WTC11 (cell line): ENCODE measurements at regions not wholly inside any gene's neighbourhood (a gene's known extent, or its start where the extent isn't known, plus 50 kb on each side); places are given as distances from the start of the nearest gene placed in this dataset.

Experiments
- ATAC-seq: fragments of 200-7000 bp; cut with Tn5 transposase; 2 replicates; pipeline ENCODE4 v1.10.0; 2021; ENCODE audit warnings: mild to moderate bottlenecking, moderate library complexity
- CTCF ChIA-PET: fragments of 300-600 bp; sonication (Branson Sonifier 250); formaldehyde crosslinking; loops from one replicate; lab custom pipeline; 2021; ENCODE audit warnings: antibody characterized with exemption; lab: Charles Lee
- POLR2A ChIA-PET: fragments of 350-600 bp; sonication (Branson Sonifier 250); formaldehyde crosslinking; loops from one replicate; lab custom pipeline; 2021; ENCODE audit warnings: antibody characterized with exemption; lab: Charles Lee
- DNase-seq: peaks from one replicate; pipeline ENCODE4 v3.0.0; 2021; ENCODE audit warnings: low spot score
- H3K27ac Mint-ChIP-seq: 2 replicates; pipeline ENCODE4 v1.8.0; 2021; ENCODE audit warnings: mixed read lengths
- H3K27me3 Mint-ChIP-seq: 2 replicates; pipeline ENCODE4 v1.8.0; 2021; ENCODE audit warnings: low read depth, mild to moderate bottlenecking, moderate library complexity, mixed read lengths
- H3K36me3 Mint-ChIP-seq: 2 replicates; pipeline ENCODE4 v1.8.0; 2021; ENCODE audit warnings: mixed read lengths
- H3K4me1 Mint-ChIP-seq: 2 replicates; pipeline ENCODE4 v1.8.0; 2022; ENCODE audit warnings: mixed read lengths
- H3K4me3 Mint-ChIP-seq: 2 replicates; pipeline ENCODE4 v1.8.0; 2021; ENCODE audit warnings: mild to moderate bottlenecking, moderate library complexity, mixed read lengths
- H3K9me3 Mint-ChIP-seq: 2 replicates; pipeline ENCODE4 v1.8.0; 2021; ENCODE audit warnings: mixed read lengths
- AFF4 ChIP-seq: sonication (generic); formaldehyde crosslinking; IDR thresholded peaks from 2 replicates; pipeline ENCODE4 v1.8.1; 2023; ENCODE audit warnings: mild to moderate bottlenecking, missing genetic modification reagents, borderline replicate concordance
- AR ChIP-seq: fragments of 250-450 bp; sonication (Bioruptor Pico); IDR thresholded peaks from 2 replicates; pipeline ENCODE4 v1.9.0; 2021; ENCODE audit warnings: mild to moderate bottlenecking
- ATF2 ChIP-seq: sonication (generic); formaldehyde crosslinking; IDR thresholded peaks from 2 replicates; pipeline ENCODE4 v1.8.1; 2022; ENCODE audit warnings: low read depth, missing genetic modification reagents, borderline replicate concordance
- CREM ChIP-seq: sonication (generic); formaldehyde crosslinking; IDR thresholded peaks from 2 replicates; pipeline ENCODE4 v1.8.1; 2022; ENCODE audit warnings: mild to moderate bottlenecking, missing genetic modification reagents, moderate library complexity
- E2F1 ChIP-seq: sonication (generic); formaldehyde crosslinking; IDR thresholded peaks from 2 replicates; pipeline ENCODE4 v1.8.0; 2022; ENCODE audit warnings: mild to moderate bottlenecking, missing genetic modification reagents
- FOXK1 ChIP-seq: sonication (generic); formaldehyde crosslinking; IDR thresholded peaks from 2 replicates; pipeline ENCODE4 v1.8.0; 2022; ENCODE audit warnings: mild to moderate bottlenecking, moderate library complexity, missing genetic modification reagents
- HMGA2 ChIP-seq: fragments of 250-450 bp; sonication (Bioruptor Pico); IDR thresholded peaks from 2 replicates; pipeline ENCODE4 v1.4.0; 2021; ENCODE audit warnings: mild to moderate bottlenecking, moderate library complexity
- KAT7 ChIP-seq: sonication (generic); formaldehyde crosslinking; IDR thresholded peaks from 2 replicates; pipeline ENCODE4 v1.8.1; 2023; ENCODE audit warnings: missing genetic modification reagents, mild to moderate bottlenecking, borderline replicate concordance
- NFYB ChIP-seq: sonication (generic); formaldehyde crosslinking; conservative IDR thresholded peaks from 2 replicates; pipeline ENCODE4 v1.8.0; 2022; ENCODE audit warnings: low read depth, missing genetic modification reagents
- PRRX2 ChIP-seq: fragments of 250-450 bp; sonication (Bioruptor Pico); IDR thresholded peaks from 2 replicates; pipeline ENCODE4 v1.8.0; 2021; ENCODE audit warnings: mild to moderate bottlenecking
- SMAD3 ChIP-seq: sonication (generic); formaldehyde crosslinking; IDR thresholded peaks from 2 replicates; pipeline ENCODE4 v1.8.0; 2022; ENCODE audit warnings: missing genetic modification reagents, mild to moderate bottlenecking, borderline replicate concordance
- USF1 ChIP-seq: sonication (generic); formaldehyde crosslinking; IDR thresholded peaks from 2 replicates; pipeline ENCODE4 v1.8.0; 2022; ENCODE audit warnings: mild to moderate bottlenecking, missing genetic modification reagents
- USF2 ChIP-seq: sonication (generic); formaldehyde crosslinking; IDR thresholded peaks from 2 replicates; pipeline ENCODE4 v1.8.1; 2023; ENCODE audit warnings: mild to moderate bottlenecking, missing genetic modification reagents, moderate library complexity
- ZNF232 ChIP-seq: sonication (generic); formaldehyde crosslinking; IDR thresholded peaks from 2 replicates; pipeline ENCODE4 v1.8.0; 2022; ENCODE audit warnings: mild to moderate bottlenecking, missing genetic modification reagents
- ZNF317 ChIP-seq: sonication (generic); formaldehyde crosslinking; IDR thresholded peaks from 2 replicates; pipeline ENCODE4 v1.8.1; 2023; ENCODE audit warnings: low read depth, mild to moderate bottlenecking, moderate library complexity, missing genetic modification reagents, borderline replicate concordance
- ZNF396 ChIP-seq: fragments of 250-450 bp; sonication (Bioruptor Pico); IDR thresholded peaks from 2 replicates; pipeline ENCODE4 v1.8.0; 2021; ENCODE audit warnings: mild to moderate bottlenecking, moderate library complexity, borderline replicate concordance
- ZNF423 ChIP-seq: fragments of 250-450 bp; sonication (Bioruptor Pico); IDR thresholded peaks from 2 replicates; pipeline ENCODE4 v2.1.2; 2022; ENCODE audit warnings: mild to moderate bottlenecking, moderate library complexity
- ZNF512 ChIP-seq: sonication (generic); formaldehyde crosslinking; IDR thresholded peaks from 2 replicates; pipeline ENCODE4 v1.8.1; 2022; ENCODE audit warnings: missing genetic modification reagents, borderline replicate concordance
- ZNF671 ChIP-seq: fragments of 250-450 bp; sonication (Bioruptor Pico); IDR thresholded peaks from 2 replicates; pipeline ENCODE4 v1.8.0; 2021; ENCODE audit warnings: mild to moderate bottlenecking

- Mint-ChIP-seq H3K27me3 (no peaks in the 10 kb centered on the region), H3K4me1 (peaks cover 10% of the 10 kb centered on the region), H3K4me3 (no peak overlapping the region), H3K36me3 (no peaks in the 10 kb centered on the region), H3K9me3 (no peaks in the 10 kb centered on the region), H3K27ac (no peak overlapping the region)
- TF ChIP-seq FOXK1: no peak
- TF ChIP-seq ZNF317 (CRISPR knock-in tag): no peak
- TF ChIP-seq ZNF232 (CRISPR knock-in tag): no peak
- TF ChIP-seq ZNF423: no peak
- TF ChIP-seq ATF2: no peak
- no peak for TF ChIP-seq AR
- no peak for TF ChIP-seq ZNF396 (CRISPR knock-in tag)
- no peak for TF ChIP-seq NFYB
- no peak for TF ChIP-seq KAT7
- no peak for TF ChIP-seq USF2 (CRISPR knock-in tag)
- TF ChIP-seq ZNF671 (CRISPR knock-in tag): no peak
- no peak for TF ChIP-seq HMGA2 (CRISPR knock-in tag)
- TF ChIP-seq PRRX2: no peak
- TF ChIP-seq SMAD3 (CRISPR knock-in tag): no peak
- no peak for TF ChIP-seq CREM (CRISPR knock-in tag)
- CTCF ChIA-PET: interaction anchor here (0.7 to 0.8 kb wide), 3 partner anchors 26 to 113 kb away, joined by 3 to 6 read pairs (median 3); no protein-coding TSS in a partner anchor
- DNase-seq (peak; percentile 17), ATAC-seq (no peak)
- POLR2A ChIA-PET: no interaction called here
These were observed 79.7 kb upstream of the SNRK start for GRCh38 chr3:43206632-43207031.

GRCh38 chr3:43206105-43206504 lies 80.2 kb upstream of the SNRK start:
- Mint-ChIP-seq H3K4me1 (peaks cover 10% of the 10 kb centered on the region), H3K4me3 (no peak overlapping the region), H3K36me3 (no peaks in the 10 kb centered on the region), H3K9me3 (no peaks in the 10 kb centered on the region), H3K27me3 (no peaks in the 10 kb centered on the region), H3K27ac (no peak overlapping the region)
- TF ChIP-seq E2F1 (no peak), AFF4 (CRISPR knock-in tag) (no peak), ZNF512 (no peak), USF1 (CRISPR knock-in tag) (no peak)
- no peak for ATAC-seq
- no peak for DNase-seq
- ChIA-PET CTCF (interaction anchor here (0.7 to 0.8 kb wide), 3 partner anchors 26 to 114 kb away, joined by 3 to 6 read pairs (median 3); no protein-coding TSS in a partner anchor), POLR2A (no interaction called here)
